K562 (cell line): ENCODE measurements at regions not wholly inside any gene's neighbourhood (a gene's known extent, or its start where the extent isn't known, plus 50 kb on each side); places are given as distances from the start of the nearest gene placed in this dataset.

Experiments used
- ATAC-seq: fragments of 200-7000 bp; cut with Tn5 transposase; 3 replicates; pipeline ENCODE4 v1.9.1; 2020; ENCODE audit warnings: moderate library complexity
- BruUV-seq: library from RNA; stranded (reverse); fragments of 400-500 nt; replicated peaks from 2 replicates; lab custom pipeline; 2021; lab: Mats Ljungman, UMichigan
- CTCF ChIA-PET: fragments of 300-600 bp; formaldehyde crosslinking; extraction: SDS; loops from one replicate; lab custom pipeline; 2021; ENCODE audit warnings: low intra/inter-chr PET ratio; lab: Yijun Ruan, JAX
- POLR2A ChIA-PET: fragments of 300-600, 350-650 bp; sonication (Branson Sonifier 250); formaldehyde crosslinking; extraction: SDS; loops from one replicate; lab custom pipeline; 2021; ENCODE audit warnings: antibody characterized with exemption, inconsistent platforms; lab: Yijun Ruan, JAX
- DNase-seq, 4 experiments: peaks; one replicate each; pipeline versions ENCODE4 v3.0.0 to v3.0.0-alpha.2; 2011 to 2018; ENCODE audit warnings: low spot score in 3 of 4, mixed read lengths in 3 of 4; ENCODE audit errors: extremely low read depth in 1 of 4
- FAIRE-seq: peaks from 2 replicates; lab custom pipeline; 2011; peaks lifted over from hg19 to GRCh38; lab: Jason Lieb, UNC
- H2AFZ ChIP-seq: 2 replicates; pipeline ENCODE4 v1.6.0; 2011; ENCODE audit warnings: low read depth, low read length, control low read depth, inconsistent platforms
- H3K27ac ChIP-seq: fragments of 200-600 bp; 3 replicates; pipeline ENCODE4 v1.8.0; 2011; ENCODE audit warnings: low read depth, mild to moderate bottlenecking, control low read depth, inconsistent platforms, low read length, moderate library complexity, mixed read lengths; ENCODE audit errors: extremely low read depth
- H3K27me3 ChIP-seq, 2 experiments: fragments of 300-600 bp in 1 of 2; 2 replicates in 1 of 2; 3 replicates in 1 of 2; pipeline versions ENCODE4 v1.6.0 to v1.8.0; 2011; ENCODE audit warnings: inconsistent platforms in 2 of 2, low read length in 2 of 2, mild to moderate bottlenecking in 1 of 2, mixed read lengths in 1 of 2, moderate library complexity in 1 of 2; ENCODE audit not compliant: control insufficient read depth in 2 of 2, insufficient read depth in 2 of 2
- H3K36me3 ChIP-seq: fragments of 300-600 bp; 3 replicates; pipeline ENCODE4 v1.8.0; 2011; ENCODE audit warnings: mild to moderate bottlenecking, low read length, inconsistent platforms; ENCODE audit not compliant: control insufficient read depth, insufficient read depth
- H3K4me1 ChIP-seq, 2 experiments: fragments of 200-600 bp in 1 of 2; replicated peaks in 1 of 2; 2 replicates in 1 of 2; 3 replicates in 1 of 2; pipeline versions ENCODE4 v1.5.1 to v1.8.0; 2011; ENCODE audit warnings: inconsistent platforms in 2 of 2, low read length in 2 of 2, mild to moderate bottlenecking in 1 of 2, mixed read lengths in 1 of 2, moderate library complexity in 1 of 2; ENCODE audit not compliant: control insufficient read depth in 2 of 2, insufficient read depth in 2 of 2
- H3K4me2 ChIP-seq: 2 replicates; pipeline ENCODE4 v1.6.1; 2011; ENCODE audit warnings: low read length, control low read depth, inconsistent platforms, mixed read lengths; ENCODE audit not compliant: insufficient read depth
- H3K4me3 ChIP-seq: fragments of 200-600 bp; sonication (generic), shearing (Covaris generic); 2 replicates; pipeline ENCODE4 v1.5.1; 2016; ENCODE audit warnings: control low read depth, inconsistent platforms
- H3K79me2 ChIP-seq: fragments of 200-600 bp; 3 replicates; pipeline ENCODE4 v1.8.0; 2011; ENCODE audit warnings: low read length, inconsistent platforms; ENCODE audit not compliant: control insufficient read depth, insufficient read depth
- H3K9ac ChIP-seq, 2 experiments: 2 replicates each; pipeline versions ENCODE4 v1.6.0 to v1.6.1; 2011; ENCODE audit warnings: low read depth in 2 of 2, low read length in 2 of 2, control low read depth in 1 of 2, inconsistent platforms in 1 of 2, mild to moderate bottlenecking in 1 of 2, mixed read lengths in 1 of 2; ENCODE audit not compliant: insufficient read depth in 1 of 2
- H3K9me1 ChIP-seq: one replicate; pipeline ENCODE4 v1.6.0; 2011; ENCODE audit warnings: inconsistent platforms, mild to moderate bottlenecking, low read length, moderate library complexity; ENCODE audit not compliant: control insufficient read depth, insufficient read depth
- H3K9me3 ChIP-seq: replicated peaks from 2 replicates; pipeline ENCODE4 v1.5.1; 2011; ENCODE audit warnings: low read depth, low read length, inconsistent platforms; ENCODE audit not compliant: control insufficient read depth, insufficient read depth
- H4K20me1 ChIP-seq: replicated peaks from 2 replicates; pipeline ENCODE4 v1.6.1; 2011; ENCODE audit warnings: low read length, inconsistent platforms, mixed read lengths; ENCODE audit not compliant: control insufficient read depth, insufficient read depth
- DPF2 ChIP-seq: fragments of 450-650 bp; IDR thresholded peaks from 2 replicates; pipeline ENCODE4 v1.6.1; 2016
- HDAC6 ChIP-seq: IDR thresholded peaks from 2 replicates; pipeline ENCODE4 v1.6.1; 2012; ENCODE audit warnings: low read depth, mild to moderate bottlenecking, control low read depth, inconsistent platforms, low read length, moderate library complexity
- MAFF ChIP-seq: IDR thresholded peaks from 2 replicates; pipeline ENCODE4 v1.6.1; 2012; ENCODE audit warnings: low read length, improper control_type of control experiment
- MEIS2 ChIP-seq: fragments of 450-650 bp; IDR thresholded peaks from 2 replicates; pipeline ENCODE4 v1.6.1; 2014; ENCODE audit warnings: mild to moderate bottlenecking; ENCODE audit not compliant: partially characterized antibody
- NCOA4 ChIP-seq: fragments of 450-650 bp; IDR thresholded peaks from 2 replicates; pipeline ENCODE4 v1.6.1; 2018; ENCODE audit warnings: mild to moderate bottlenecking; ENCODE audit not compliant: partially characterized antibody
- POLR2A ChIP-seq: fragments of 450-650 bp; conservative IDR thresholded peaks from 2 replicates; pipeline ENCODE4 v1.6.1; 2016
- SP2 ChIP-seq: IDR thresholded peaks from 2 replicates; pipeline ENCODE4 v1.6.1; 2011; ENCODE audit warnings: mild to moderate bottlenecking, low read depth, low read length, moderate library complexity; ENCODE audit not compliant: poor library complexity, severe bottlenecking; ENCODE audit errors: extremely low read depth
- TGIF2 ChIP-seq: sonication (generic); formaldehyde crosslinking; IDR thresholded peaks from 2 replicates; pipeline ENCODE4 v1.8.1; 2022; ENCODE audit warnings: mild to moderate bottlenecking, missing genetic modification reagents, moderate library complexity
- THRAP3 ChIP-seq: fragments of 450-650 bp; IDR thresholded peaks from 2 replicates; pipeline ENCODE4 v1.6.1; 2016; ENCODE audit warnings: mild to moderate bottlenecking, inconsistent platforms, borderline replicate concordance
- WGBS: fragments of 100-300 bp; shearing (Covaris generic); methylation state at CpG from one replicate; pipeline ENCODE4 v1.1.6; 2016; ENCODE audit warnings: low coverage, mixed read lengths; ENCODE audit not compliant: insufficient coverage; ENCODE audit errors: missing lambda C conversion rate; 5-methylcytosine and 5-hydroxymethylcytosine counted together
- in situ Hi-C: fragments of 300-500 bp; cut with MboI; formaldehyde crosslinking; loops from 4 replicates; pipeline ENCODE4 v1.15.0; 2018; ENCODE audit warnings: inconsistent platforms, mixed read lengths
- intact Hi-C: fragments of 100-400 bp; cut with micrococcal nuclease; formaldehyde crosslinking; loops from 2 replicates; pipeline ENCODE4 v1.14.2; 2022
- TF ChIP-seq, protein P1 (sequence below): fragments of 250-450 bp; sonication (Bioruptor Pico); IDR thresholded peaks from 2 replicates; pipeline ENCODE4 v1.4.0; 2020; ENCODE audit warnings: mild to moderate bottlenecking, moderate library complexity
- TF ChIP-seq, protein P2 (sequence below): sonication (generic); formaldehyde crosslinking; IDR thresholded peaks from 2 replicates; pipeline ENCODE4 v1.8.1; 2022; ENCODE audit warnings: missing genetic modification reagents

DNA sequence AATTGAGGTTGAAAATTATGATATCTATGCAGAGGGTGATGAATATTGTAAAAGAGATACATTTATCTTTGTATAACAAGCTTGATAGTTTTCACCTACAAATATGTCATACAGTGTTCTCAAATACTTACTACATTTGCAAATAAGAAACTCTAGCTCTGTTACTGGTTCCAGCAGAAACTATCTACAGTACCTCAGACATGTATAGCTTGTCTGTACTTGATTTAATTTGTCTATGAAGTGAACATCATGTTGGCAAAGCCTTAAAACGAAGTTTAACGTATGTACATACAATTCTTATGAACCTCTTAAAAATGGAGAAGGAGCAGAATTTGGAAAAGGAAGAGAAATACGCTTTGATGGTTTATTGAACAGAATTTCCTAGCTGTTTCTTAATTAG is 201.4 kb upstream of the MARCKS start:
- no peak overlapping the region for H3K9ac ChIP-seq
- no peak overlapping the region for H3K4me2 ChIP-seq
- no peaks in the 10 kb centered on the region for H3K36me3 ChIP-seq
- TF ChIP-seq NCOA4 (no peak), SP2 (no peak), HDAC6 (no peak)
- FAIRE-seq (no peak), DNase-seq (no peak), ATAC-seq (no peak)
- WGBS = 2% methylated on average over 3 of the region's 3 CpGs
- H3K27ac ChIP-seq = no peak overlapping the region
- no peaks in the 10 kb centered on the region for H3K4me1 ChIP-seq
- intact Hi-C loops (no loop called here), in situ Hi-C loops (no loop called here)
- H3K79me2 ChIP-seq = no peaks in the 10 kb centered on the region
- H4K20me1 ChIP-seq = no peaks in the 10 kb centered on the region
- ChIA-PET POLR2A (no interaction called here), CTCF (no interaction called here)
- no peaks in the 10 kb centered on the region for H3K9me1 ChIP-seq
- no peak overlapping the region for H3K4me3 ChIP-seq
- no TSS peak for BruUV-seq
- H3K27me3 ChIP-seq = no peaks in the 10 kb centered on the region
- H3K9me3 ChIP-seq = no peaks in the 10 kb centered on the region
- no peak overlapping the region for H2AFZ ChIP-seq

DNA sequence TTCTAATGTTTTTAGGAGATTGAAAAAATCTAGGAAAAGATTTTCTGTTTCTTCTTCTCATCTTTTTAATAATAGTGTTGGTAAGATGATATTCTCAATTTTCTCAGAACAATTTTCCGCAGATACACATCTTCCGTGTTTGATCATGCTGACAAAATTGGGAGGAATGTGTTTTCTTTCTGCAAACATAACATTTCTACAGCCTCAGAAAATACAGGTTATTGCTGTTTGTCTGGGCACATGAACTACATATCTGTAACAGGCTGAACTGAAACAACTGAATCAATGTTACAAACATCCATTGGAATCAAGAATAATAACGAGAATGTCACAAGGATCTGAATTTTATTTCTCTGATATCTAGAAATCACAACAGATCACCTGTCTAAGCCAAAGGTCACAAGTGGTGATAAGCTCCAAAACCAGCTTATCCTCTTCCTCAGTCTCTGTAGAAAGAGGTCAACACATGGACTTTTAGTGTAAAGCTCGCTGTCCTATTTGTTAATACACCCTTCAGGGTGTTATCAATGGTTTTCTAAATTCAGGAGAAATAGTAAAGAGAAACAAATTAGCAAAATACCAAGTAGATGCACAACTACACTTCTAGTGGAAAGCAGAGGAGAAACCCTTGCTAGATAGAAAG is 197.3 kb upstream of the MARCKS start:
- H3K4me3 ChIP-seq = no peak overlapping the region
- no peak overlapping the region for H3K4me2 ChIP-seq
- no peak for DNase-seq
- no TSS peak for BruUV-seq
- H3K36me3 ChIP-seq = no peaks in the 10 kb centered on the region
- no peak for ATAC-seq
- no peak overlapping the region for H3K27ac ChIP-seq
- ChIA-PET POLR2A (interaction anchor here (0.7 kb wide), 1 partner anchor 31 kb away, joined by 3 read pairs; no protein-coding TSS in a partner anchor), CTCF (no interaction called here)
- H3K4me1 ChIP-seq = no peaks in the 10 kb centered on the region
- H4K20me1 ChIP-seq = no peaks in the 10 kb centered on the region
- FAIRE-seq = no peak
- no peak overlapping the region for H3K9ac ChIP-seq
- no peaks in the 10 kb centered on the region for H3K9me3 ChIP-seq
- 2% methylated on average over 4 of the region's 4 CpGs for WGBS
- no peaks in the 10 kb centered on the region for H3K79me2 ChIP-seq
- H2AFZ ChIP-seq = no peak overlapping the region
- H3K27me3 ChIP-seq = no peaks in the 10 kb centered on the region
- in situ Hi-C loops = no loop called here
- no peaks in the 10 kb centered on the region for H3K9me1 ChIP-seq
- intact Hi-C loops = no loop called here
- TF ChIP-seq, protein P1, sequence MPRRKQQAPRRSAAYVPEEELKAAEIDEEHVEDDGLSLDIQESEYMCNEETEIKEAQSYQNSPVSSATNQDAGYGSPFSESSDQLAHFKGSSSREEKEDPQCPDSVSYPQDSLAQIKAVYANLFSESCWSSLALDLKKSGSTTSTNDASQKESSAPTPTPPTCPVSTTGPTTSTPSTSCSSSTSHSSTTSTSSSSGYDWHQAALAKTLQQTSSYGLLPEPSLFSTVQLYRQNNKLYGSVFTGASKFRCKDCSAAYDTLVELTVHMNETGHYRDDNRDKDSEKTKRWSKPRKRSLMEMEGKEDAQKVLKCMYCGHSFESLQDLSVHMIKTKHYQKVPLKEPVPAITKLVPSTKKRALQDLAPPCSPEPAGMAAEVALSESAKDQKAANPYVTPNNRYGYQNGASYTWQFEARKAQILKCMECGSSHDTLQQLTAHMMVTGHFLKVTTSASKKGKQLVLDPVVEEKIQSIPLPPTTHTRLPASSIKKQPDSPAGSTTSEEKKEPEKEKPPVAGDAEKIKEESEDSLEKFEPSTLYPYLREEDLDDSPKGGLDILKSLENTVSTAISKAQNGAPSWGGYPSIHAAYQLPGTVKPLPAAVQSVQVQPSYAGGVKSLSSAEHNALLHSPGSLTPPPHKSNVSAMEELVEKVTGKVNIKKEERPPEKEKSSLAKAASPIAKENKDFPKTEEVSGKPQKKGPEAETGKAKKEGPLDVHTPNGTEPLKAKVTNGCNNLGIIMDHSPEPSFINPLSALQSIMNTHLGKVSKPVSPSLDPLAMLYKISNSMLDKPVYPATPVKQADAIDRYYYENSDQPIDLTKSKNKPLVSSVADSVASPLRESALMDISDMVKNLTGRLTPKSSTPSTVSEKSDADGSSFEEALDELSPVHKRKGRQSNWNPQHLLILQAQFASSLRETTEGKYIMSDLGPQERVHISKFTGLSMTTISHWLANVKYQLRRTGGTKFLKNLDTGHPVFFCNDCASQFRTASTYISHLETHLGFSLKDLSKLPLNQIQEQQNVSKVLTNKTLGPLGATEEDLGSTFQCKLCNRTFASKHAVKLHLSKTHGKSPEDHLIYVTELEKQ (CRISPR knock-in tag) = no peak
- TF ChIP-seq MAFF (no peak), POLR2A (no peak), TGIF2 (CRISPR knock-in tag) (no peak), MEIS2 (no peak), DPF2 (no peak), THRAP3 (no peak)
- TF ChIP-seq, protein P2, sequence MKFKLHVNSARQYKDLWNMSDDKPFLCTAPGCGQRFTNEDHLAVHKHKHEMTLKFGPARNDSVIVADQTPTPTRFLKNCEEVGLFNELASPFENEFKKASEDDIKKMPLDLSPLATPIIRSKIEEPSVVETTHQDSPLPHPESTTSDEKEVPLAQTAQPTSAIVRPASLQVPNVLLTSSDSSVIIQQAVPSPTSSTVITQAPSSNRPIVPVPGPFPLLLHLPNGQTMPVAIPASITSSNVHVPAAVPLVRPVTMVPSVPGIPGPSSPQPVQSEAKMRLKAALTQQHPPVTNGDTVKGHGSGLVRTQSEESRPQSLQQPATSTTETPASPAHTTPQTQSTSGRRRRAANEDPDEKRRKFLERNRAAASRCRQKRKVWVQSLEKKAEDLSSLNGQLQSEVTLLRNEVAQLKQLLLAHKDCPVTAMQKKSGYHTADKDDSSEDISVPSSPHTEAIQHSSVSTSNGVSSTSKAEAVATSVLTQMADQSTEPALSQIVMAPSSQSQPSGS (CRISPR knock-in tag) = no peak
